HEK293 (cell line): ENCODE measurements at regions not wholly inside any gene's neighbourhood (a gene's known extent, or its start where the extent isn't known, plus 50 kb on each side); places are given as distances from the start of the nearest gene placed in this dataset.

Source experiments
- CTCF ChIA-PET: fragments of 350-600 bp; formaldehyde crosslinking; extraction: SDS; loops from one replicate; lab custom pipeline; 2021; ENCODE audit warnings: antibody characterized with exemption; lab: Yijun Ruan, JAX
- POLR2A ChIA-PET: fragments of 300-600 bp; formaldehyde crosslinking; extraction: SDS; loops from one replicate; lab custom pipeline; 2020; ENCODE audit warnings: antibody characterized with exemption, inconsistent platforms; lab: Yijun Ruan, JAX
- H3K27ac ChIP-seq: fragments of 200-500 bp; sonication (Bioruptor generic); 2 replicates; pipeline ENCODE4 v1.5.1; 2014; ENCODE audit warnings: low read depth, low read length, control low read depth, inconsistent platforms; ENCODE audit errors: extremely low read depth
- H3K36me3 ChIP-seq, 2 experiments: fragments of 200-500 bp in 1 of 2; sonication (Bioruptor generic) in 1 of 2; 1 replicate in 1 of 2; 2 replicates in 1 of 2; pipeline ENCODE4 v1.5.1; 2014 to 2017; ENCODE audit warnings: inconsistent platforms in 2 of 2, low read length in 2 of 2; ENCODE audit not compliant: control insufficient read depth in 2 of 2, insufficient read depth in 1 of 2
- H3K4me1 ChIP-seq: fragments of 200-500 bp; sonication (Bioruptor generic); 2 replicates; pipeline ENCODE4 v1.5.1; 2014; ENCODE audit warnings: mild to moderate bottlenecking, low read length, inconsistent platforms; ENCODE audit not compliant: control insufficient read depth, insufficient read depth
- H3K4me3 ChIP-seq: 2 replicates; pipeline ENCODE4 v1.5.1; 2011; ENCODE audit warnings: low read depth, mild to moderate bottlenecking, control low read depth, low read length, moderate library complexity
- H3K9me3 ChIP-seq: fragments of 200-500 bp; sonication (Bioruptor generic); 2 replicates; pipeline ENCODE4 v1.5.1; 2014; ENCODE audit warnings: low read depth, low read length, inconsistent platforms; ENCODE audit not compliant: control insufficient read depth, insufficient read depth
- BCL6B ChIP-seq: fragments of 450-650 bp; formaldehyde crosslinking; IDR thresholded peaks from 2 replicates; pipeline ENCODE4 v1.5.1; 2017; ENCODE audit warnings: missing biosample characterization, missing genetic modification characterization
- GFI1B ChIP-seq: fragments of 450-650 bp; formaldehyde crosslinking; IDR thresholded peaks from 2 replicates; pipeline ENCODE4 v1.5.1; 2016; ENCODE audit warnings: missing biosample characterization, missing genetic modification characterization
- PRDM10 ChIP-seq: fragments of 450-650 bp; formaldehyde crosslinking; IDR thresholded peaks from 2 replicates; pipeline ENCODE4 v1.5.1; 2016; ENCODE audit warnings: missing biosample characterization, missing genetic modification characterization
- WT1 ChIP-seq: fragments of 450-650 bp; formaldehyde crosslinking; IDR thresholded peaks from 2 replicates; pipeline ENCODE4 v1.5.1; 2016; ENCODE audit warnings: missing biosample characterization, missing genetic modification characterization
- YY1 ChIP-seq: fragments of 450-650 bp; formaldehyde crosslinking; IDR thresholded peaks from 2 replicates; pipeline ENCODE4 v1.5.1; 2018; ENCODE audit warnings: missing biosample characterization, missing genetic modification characterization
- ZBTB17 ChIP-seq: fragments of 450-650 bp; formaldehyde crosslinking; IDR thresholded peaks from 2 replicates; pipeline ENCODE4 v1.5.1; 2016; ENCODE audit warnings: missing biosample characterization, missing genetic modification characterization
- ZBTB26 ChIP-seq: fragments of 450-650 bp; formaldehyde crosslinking; optimal IDR thresholded peaks from 2 replicates; pipeline ENCODE3; 2016; ENCODE audit warnings: missing biosample characterization, mild to moderate bottlenecking, missing genetic modification characterization
- ZNF174 ChIP-seq: fragments of 450-650 bp; formaldehyde crosslinking; IDR thresholded peaks from 2 replicates; pipeline ENCODE4 v1.5.0; 2017; ENCODE audit warnings: missing biosample characterization, mild to moderate bottlenecking, missing genetic modification characterization
- ZNF19 ChIP-seq: fragments of 450-650 bp; formaldehyde crosslinking; IDR thresholded peaks from 2 replicates; pipeline ENCODE4; 2016; ENCODE audit warnings: missing biosample characterization, missing genetic modification characterization, low read depth
- ZNF2 ChIP-seq: fragments of 450-650 bp; formaldehyde crosslinking; IDR thresholded peaks from 2 replicates; pipeline ENCODE4 v1.5.1; 2016; ENCODE audit warnings: missing biosample characterization, missing genetic modification characterization
- ZNF221 ChIP-seq: fragments of 450-650 bp; formaldehyde crosslinking; IDR thresholded peaks from 2 replicates; pipeline ENCODE4 v1.5.1; 2017; ENCODE audit warnings: missing biosample characterization, missing genetic modification characterization, borderline replicate concordance
- ZNF26 ChIP-seq: fragments of 450-650 bp; formaldehyde crosslinking; IDR thresholded peaks from 2 replicates; pipeline ENCODE4 v1.5.1; 2016; ENCODE audit warnings: missing biosample characterization, missing genetic modification characterization
- ZNF529 ChIP-seq: fragments of 450-650 bp; formaldehyde crosslinking; IDR thresholded peaks from 2 replicates; pipeline ENCODE4 v1.5.1; 2017; ENCODE audit warnings: missing genetic modification characterization, missing biosample characterization; ENCODE audit not compliant: insufficient replicate concordance
- ZNF658 ChIP-seq: fragments of 450-650 bp; formaldehyde crosslinking; IDR thresholded peaks from 2 replicates; pipeline ENCODE4; 2016; ENCODE audit warnings: missing biosample characterization, missing genetic modification characterization
- ZNF664 ChIP-seq: fragments of 450-650 bp; formaldehyde crosslinking; IDR thresholded peaks from 2 replicates; pipeline ENCODE4 v1.5.1; 2016; ENCODE audit warnings: missing biosample characterization, missing genetic modification characterization
- ZNF768 ChIP-seq: fragments of 450-650 bp; formaldehyde crosslinking; IDR thresholded peaks from 2 replicates; pipeline ENCODE4 v1.5.1; 2018; ENCODE audit warnings: missing biosample characterization, mild to moderate bottlenecking, missing genetic modification characterization
- ZSCAN30 ChIP-seq: fragments of 450-650 bp; IDR thresholded peaks from 2 replicates; pipeline ENCODE4 v1.5.1; 2018; ENCODE audit warnings: missing biosample characterization, mild to moderate bottlenecking, missing genetic modification characterization, moderate library complexity

GRCh38 chr2:153020201-153020600, 301.8 kb downstream of the ARL6IP6 start (continued):
- no peak for TF ChIP-seq BCL6B (tag by site-specific recombination)
- no peak for TF ChIP-seq ZNF26 (tag by site-specific recombination)
- TF ChIP-seq WT1 (tag by site-specific recombination), result no peak
- no peak for TF ChIP-seq ZNF2 (tag by site-specific recombination)

- CTCF ChIA-PET, result no interaction called here
Measured at GRCh38 chr2:153005071-153005730, 286.8 kb downstream of the ARL6IP6 start.

More at GRCh38 chr2:153005071-153005730, 286.8 kb downstream of the ARL6IP6 start:
- no peaks in the 10 kb centered on the region for H3K9me3 ChIP-seq
- TF ChIP-seq GFI1B (tag by site-specific recombination) (no peak), ZNF658 (tag by site-specific recombination) (no peak), ZBTB17 (tag by site-specific recombination) (no peak), ZNF768 (tag by site-specific recombination) (no peak), YY1 (no peak), PRDM10 (tag by site-specific recombination) (no peak), ZSCAN30 (no peak), ZNF19 (tag by site-specific recombination) (no peak), ZNF174 (no peak), ZNF529 (no peak), ZBTB26 (tag by site-specific recombination) (no peak), ZNF221 (tag by site-specific recombination) (no peak), ZNF664 (tag by site-specific recombination) (no peak)
- H3K4me3 ChIP-seq, result no peak overlapping the region
- H3K36me3 ChIP-seq, result no peaks in the 10 kb centered on the region
- POLR2A ChIA-PET, result no interaction called here
- H3K4me1 ChIP-seq, result no peaks in the 10 kb centered on the region
- H3K27ac ChIP-seq, result no peak overlapping the region
